HK-2 (cell line): ENCODE measurements at regions not wholly inside any gene's neighbourhood (a gene's known extent, or its start where the extent isn't known, plus 50 kb on each side); places are given as distances from the start of the nearest gene placed in this dataset.
"Not testable (repeated sequence)": the region's sequence is repeated elsewhere in the genome, so short reads cannot be mapped to it uniquely, and the experiment has no call there.

Experiments
- DNase-seq: peaks from one replicate; pipeline ENCODE4 v3.0.0-alpha.2; 2018; ENCODE audit not compliant: unreplicated experiment

DNA sequence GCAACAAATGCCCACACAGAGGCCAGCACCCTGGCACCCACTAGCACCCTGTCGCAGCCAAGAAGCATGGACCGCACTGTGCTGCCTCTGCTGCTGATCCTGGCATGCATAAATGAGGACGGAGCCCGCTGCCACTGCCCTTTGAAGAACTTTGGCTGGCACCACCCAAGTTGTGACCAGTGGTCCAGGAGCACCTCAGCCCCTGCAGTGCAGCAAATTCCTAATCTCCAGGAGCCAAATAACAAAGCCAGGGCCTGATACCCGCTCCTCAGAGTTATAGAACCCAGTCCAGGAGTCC lies 807.2 kb downstream of the GLUD2 start:
- DNase-seq = no peak

DNA sequence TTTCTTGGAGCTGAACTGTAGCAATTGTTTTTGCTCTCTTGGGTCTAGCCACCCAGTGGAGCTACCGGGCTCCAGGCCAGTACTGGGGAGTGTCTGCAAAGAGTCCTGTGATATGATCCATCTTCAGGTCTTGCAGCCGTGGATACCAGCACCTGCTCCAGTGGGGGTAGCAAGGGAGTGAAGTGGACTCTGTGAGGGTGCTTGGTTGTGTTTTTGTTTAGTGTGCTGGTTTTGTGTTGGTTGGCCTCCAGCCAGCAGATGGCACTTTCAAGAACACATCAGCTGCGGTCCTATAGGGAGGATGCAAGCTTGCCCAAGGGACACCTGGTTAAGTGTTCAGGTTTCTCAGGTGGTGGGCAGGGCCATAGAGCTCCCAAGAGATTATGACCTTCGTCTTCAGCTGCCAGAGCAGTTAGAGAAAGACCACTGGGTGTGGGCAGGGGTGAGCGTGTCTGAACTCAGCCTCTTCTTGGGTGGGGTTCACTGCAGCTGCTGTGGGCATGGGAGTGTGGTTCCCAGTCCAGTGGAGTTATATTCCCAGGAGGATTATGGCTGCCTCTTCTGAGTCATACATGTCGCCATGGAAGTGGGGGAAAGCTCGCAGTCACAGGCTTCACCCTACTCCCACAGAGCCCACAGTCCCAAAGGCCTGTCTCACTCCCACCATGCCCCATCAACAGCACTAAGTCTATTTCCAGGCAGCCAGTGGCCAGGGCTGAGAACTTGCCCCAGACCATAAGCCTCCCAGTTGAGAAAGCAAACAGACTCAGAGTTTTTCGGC lies 811.6 kb downstream of the GLUD2 start:
- no peak for DNase-seq

DNA sequence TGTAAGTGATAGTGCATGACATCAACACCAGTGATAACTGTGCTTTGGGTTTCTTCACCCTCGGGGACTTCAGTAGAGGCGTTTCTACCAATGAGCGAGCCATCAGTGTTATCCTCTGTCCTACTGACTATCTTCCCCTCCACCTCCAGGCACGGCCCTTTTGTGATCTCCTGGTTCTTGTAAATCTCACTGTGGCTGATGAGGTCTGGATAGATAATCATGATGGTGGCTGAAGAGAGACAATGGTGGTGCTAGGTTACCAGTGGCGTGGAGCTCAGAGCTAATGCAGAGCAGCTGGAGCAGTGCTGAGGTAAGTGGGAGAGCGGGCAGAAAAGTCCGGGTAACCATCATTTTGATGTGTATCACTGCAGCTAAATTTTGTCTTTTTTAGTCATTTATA lies 816.6 kb downstream of the GLUD2 start:
- no peak for DNase-seq

DNA sequence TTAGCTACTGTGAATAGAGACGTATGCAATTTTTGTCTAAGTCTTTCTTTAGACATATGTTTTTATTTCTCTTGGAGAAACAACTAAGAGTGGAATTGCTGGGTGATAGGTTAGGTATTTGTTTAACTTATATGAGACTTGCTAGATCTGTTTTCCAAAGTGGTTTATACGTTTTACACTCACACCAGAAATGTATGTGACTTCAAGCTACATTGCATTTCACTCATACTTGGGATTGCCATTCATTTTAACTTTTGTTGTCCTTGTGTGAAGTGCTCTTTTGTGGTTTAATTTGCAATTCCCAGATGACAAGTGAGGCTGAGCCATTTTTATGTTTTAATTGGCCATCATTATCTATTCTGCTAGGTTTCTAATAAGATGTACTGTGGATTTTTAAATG lies 817.2 kb downstream of the GLUD2 start:
- no peak for DNase-seq

DNA sequence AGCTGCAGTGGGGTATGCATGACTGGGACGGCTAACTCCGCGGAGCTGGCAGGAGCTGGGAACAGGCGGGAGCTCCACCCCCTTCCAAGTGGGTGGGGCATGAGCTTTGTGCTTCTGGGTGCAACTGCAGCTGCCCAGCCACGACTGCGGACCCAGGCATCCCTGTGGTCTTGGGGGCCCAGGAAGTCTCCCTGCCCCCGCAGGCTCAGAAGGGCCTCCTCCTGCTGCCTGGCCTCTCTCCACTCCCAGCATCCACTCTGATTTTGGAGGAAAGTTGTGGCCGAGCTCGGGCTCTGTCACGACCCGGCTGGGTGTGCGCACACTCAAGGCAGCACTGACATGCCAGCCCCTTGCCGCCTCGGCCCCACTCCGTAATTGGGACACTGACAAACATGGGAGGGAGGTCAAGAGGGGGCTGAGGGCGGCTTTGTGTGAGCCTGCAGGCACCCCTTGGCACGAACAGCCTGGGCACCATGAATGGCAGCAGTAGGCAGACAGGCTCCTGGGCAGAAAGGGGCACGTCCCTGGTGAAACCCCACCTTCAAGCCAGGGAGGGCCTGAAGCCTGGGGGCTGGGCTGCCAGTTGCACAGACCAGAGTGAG lies 822.6 kb downstream of the GLUD2 start:
- DNase-seq = no peak

DNA sequence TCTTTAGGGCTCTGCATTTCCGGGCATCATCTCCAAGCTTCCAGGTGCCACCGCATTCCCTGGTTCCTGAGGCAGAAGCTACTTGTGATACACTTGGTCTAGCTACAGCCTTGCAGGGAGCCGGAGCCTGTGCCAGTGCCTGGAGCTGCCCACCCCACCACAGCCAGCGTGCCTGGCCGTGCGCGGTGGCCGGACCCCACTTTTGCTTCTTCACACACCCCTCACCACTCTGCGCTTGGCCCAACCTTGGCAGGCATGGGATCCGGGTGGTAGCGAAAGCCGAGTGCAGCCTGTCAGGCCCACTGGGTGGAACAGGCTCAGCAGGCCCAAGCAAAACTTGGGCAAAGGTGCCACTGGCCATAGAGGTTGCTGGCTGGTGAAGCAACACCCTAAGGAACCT lies 823.7 kb downstream of the GLUD2 start:
- no peak for DNase-seq

DNA sequence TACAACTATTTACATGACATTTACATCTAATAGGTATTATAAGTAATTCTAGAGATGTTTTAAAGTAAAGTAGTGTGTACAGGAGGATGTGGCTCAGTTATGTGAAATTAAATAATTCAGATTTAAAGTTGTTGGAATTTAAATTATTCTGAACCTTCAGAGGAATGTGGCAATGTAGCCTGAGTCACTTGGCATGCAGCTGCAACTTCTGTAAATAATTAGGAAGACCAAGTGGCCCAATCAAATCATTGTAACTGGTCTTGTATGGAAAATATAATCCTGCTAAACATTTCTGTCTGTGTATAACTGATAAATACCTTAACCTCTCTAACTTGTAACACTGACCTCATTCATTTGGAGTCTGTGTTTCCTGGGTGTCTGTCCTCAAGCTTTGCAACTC lies 828.9 kb downstream of the GLUD2 start:
- peak; percentile 4 for DNase-seq

DNA sequence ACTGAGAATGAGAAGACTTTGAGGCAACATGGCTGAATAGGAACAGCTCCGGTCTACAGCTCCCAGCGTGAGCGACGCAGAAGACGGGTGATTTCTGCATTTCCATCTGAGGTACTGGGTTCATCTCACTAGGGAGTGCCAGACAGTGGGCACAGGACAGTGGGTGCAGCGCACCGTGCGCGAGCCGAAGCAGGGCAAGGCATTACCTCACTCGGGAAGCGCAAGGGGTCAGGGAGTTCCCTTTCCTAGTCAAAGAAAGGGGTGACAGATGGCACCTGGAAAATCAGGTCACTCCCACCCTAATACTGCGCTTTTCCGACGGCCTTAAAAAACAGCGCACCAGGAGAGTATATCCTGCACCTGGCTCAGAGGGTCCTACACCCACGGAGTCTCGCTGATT lies 829.9 kb downstream of the GLUD2 start:
- not testable (repeated sequence) for DNase-seq

DNA sequence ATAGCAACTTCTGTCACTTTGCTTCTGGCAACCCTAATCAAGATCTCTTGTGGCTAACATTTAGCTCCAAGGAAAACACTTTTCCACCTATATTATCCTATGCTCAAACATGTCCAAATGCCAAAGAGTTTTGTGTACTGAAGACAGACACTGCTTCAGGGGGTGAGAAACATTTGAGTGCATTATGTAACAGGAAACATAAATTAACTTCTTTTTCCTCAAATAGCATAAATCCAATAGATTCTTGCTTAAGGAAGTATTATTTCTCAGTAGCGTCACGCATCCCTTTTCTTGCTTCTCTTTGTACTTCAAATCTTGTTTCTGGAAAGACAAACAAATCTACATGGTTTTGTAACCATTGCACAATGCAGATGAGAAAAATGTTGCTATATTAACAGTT lies 839.1 kb downstream of the GLUD2 start:
- no peak for DNase-seq

DNA sequence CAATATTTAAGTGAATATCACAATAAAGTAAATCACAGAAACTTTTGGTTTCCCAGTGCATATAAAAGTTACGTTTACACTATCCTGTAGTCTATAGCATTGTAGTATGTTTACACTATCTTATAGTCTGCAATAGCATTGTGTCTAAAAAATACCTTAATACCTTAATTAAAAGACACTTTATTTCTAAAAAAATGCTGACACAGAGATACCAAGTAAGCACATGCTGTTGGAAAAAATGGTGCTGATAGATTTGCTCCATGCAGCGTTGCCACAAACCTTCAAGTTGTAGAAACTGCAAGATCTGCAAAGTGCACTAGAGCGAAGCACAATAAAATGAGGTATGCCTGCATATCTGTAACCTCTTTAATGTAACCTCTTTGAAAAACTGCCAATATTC lies 847.3 kb downstream of the GLUD2 start:
- DNase-seq = no peak

DNA sequence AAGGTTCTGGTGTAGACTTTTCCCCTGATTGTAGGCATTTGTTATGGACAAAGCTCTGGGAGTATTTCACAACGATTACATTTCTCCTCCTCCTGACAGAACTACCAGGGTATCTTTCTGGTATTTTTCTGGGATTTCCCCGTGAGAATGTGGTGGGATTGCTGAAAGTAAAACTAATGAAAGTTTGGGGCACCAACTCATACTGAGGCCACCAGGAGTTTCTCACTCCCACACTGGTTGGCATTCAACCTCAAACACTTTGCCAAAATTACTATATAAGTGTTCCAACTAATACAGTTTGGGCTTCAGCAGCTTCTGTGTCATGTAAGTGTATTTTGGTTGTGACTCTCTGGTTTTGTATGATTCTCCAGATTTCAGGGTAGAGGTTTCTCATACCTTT lies 855.1 kb downstream of the GLUD2 start:
- DNase-seq = no peak

DNA sequence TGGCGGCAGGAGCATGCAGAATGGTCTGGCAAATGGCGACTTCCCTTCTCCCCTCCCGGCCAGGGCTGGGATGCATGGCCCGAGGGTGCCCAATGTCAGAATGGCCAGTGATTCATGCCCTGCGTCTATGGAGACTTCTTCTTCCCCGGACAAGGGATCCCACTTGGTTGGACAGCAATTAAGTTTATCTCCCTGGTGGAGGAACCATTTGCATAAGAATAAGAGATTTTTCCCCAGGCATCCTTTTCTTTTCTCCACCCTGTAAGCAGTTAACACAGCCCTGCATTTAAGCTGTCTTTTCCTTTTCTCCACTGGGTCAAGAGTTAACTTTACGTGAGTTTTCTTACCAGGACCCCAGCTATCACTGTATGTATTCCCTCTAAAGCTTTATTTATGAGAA lies 856.6 kb downstream of the GLUD2 start:
- DNase-seq = no peak

DNA sequence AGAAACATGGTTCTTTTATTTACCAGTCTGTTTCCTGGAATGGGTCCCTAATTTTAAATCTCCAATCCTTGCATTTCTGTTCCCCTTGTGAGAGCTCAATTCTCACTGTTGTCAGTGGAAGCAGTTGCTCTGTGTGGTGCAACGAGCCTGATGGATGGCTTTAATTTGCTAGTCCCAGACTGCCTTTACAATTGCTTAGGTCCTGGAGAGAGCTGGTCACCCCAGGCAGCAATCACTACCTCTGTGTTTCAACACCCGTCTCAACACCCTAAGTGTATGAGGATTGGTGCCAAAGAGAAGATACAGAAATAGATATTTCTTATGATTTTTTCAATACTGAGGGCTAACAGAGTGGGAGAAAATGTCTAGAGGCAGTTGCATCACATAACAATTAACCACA lies 873.8 kb downstream of the GLUD2 start:
- no peak for DNase-seq

DNA sequence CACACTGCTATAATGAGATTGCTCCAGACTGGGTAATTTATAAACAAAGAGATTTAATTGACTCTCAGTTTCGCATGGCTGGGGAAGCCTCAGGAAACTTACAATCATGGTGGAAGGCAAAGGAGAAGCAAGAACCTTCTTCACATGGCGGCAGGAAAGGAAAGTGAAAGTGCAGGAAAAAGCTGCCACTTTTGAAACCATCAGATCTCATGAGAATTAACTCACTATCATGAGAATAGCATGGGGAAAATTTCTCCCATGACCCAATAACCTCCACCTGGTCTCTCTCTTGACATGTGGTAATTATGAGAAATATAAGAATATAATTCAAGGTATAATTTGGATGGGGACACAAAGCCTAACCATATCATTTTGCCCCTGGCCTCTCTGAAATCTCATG lies 884.2 kb downstream of the GLUD2 start:
- no peak for DNase-seq

DNA sequence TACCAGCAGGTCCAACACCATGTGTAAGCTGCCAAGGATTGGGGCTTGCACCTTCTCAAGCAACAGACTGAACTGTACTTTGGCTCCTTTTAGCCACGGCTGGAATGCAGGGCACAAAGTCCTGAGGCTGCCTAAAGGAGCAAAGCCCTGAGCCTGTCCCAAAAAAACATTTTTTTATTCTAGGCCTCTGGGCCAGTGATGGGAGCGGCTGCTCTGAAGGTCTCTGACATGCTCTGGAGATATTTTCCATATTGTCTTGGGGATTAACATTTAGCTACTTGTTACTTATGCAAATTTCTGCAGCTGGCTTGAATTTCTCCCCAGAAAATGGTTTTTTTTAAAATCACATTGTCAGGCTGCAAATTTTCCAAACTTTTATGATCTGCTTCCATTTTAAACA lies 885.3 kb downstream of the GLUD2 start:
- no peak for DNase-seq

DNA sequence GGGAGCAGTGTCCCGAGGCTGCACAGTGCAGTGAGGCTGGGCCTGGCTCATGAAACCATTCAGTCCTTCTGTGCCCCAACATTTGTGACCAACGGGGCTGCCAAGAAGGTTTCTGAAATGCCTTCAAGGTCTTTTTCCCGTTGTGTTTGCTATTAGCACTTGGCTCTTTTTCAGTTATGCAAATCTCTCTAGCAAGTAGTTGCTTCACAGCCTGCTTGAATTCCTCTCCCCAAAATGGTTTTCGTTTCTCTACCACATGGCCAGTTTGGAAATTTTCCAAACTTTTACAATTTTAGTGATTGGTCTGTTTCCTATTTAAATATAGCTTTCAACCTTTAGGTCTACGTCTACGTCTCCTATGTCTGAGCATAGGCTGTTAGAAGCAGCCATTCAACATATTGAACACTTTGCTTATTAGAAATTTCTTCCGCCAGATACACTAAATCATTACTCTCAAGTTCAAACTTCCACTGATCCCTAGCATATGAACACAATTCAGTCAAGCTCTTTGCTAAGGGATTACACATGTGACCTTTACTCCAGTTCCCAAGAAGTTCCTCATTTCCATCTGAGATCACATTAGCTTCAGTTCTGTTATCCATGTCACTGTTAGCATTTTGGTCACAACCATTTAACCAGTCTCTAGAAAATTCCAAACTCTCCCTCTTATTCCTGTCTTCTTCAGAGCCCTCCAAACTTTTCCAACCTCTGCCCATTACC lies 901.8 kb downstream of the GLUD2 start:
- no peak for DNase-seq

DNA sequence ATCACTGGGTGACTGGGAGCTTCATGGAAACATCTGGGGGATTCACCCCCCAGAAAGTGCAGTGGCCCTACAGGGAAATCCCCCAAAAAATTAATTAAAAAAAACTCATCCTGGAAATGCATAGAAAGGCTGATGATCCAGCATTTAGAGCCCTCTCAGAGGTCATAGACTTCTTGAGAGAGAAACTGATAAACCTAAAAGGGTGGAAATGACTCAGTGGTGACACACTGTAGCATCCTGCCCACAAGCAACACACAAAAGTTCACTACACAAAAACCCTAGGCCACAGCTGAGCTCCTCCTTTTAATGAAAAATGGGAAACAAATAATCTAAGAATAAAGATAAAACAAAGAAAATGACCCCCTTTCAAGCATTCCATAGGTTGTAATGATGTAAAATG lies 911.5 kb downstream of the GLUD2 start:
- DNase-seq = no peak

DNA sequence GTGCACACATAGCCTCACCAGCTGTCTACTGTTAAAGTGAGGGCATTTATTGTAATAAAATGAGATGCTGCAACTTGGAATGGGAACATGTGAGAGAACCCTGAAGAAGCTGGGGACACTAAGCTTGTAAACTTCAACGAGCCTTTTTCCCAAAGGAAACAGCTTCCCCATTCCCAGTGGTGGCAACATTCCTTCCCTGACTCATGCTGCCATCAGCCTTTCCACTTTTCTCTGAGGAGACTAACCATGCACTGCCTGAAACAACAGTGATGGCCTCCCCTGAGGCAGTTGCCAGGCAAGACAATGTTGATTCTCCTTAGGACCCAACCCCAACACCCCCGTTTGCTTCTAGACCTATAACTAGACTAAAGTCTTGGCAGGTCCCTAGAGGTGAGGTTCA lies 928.3 kb downstream of the GLUD2 start:
- no peak for DNase-seq

DNA sequence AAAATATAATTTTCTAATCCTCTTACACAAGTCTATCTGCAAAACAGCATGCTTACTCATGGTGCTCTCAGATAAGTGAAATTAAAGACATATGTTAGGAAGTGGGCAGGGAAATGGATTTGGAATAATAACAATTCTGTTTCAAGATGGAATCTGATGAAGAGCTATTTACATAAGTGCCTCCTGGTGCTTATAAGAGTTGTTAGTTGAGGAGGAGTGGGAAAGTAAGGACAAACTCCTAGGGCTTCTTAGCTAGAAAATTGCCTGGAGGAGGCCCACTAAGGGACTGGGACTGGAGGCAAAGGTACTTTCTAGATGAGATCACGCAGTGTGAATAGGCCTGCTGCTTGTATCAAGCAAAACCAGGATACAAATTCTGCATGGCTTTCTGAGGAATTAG lies 939.8 kb downstream of the GLUD2 start:
- DNase-seq = no peak

DNA sequence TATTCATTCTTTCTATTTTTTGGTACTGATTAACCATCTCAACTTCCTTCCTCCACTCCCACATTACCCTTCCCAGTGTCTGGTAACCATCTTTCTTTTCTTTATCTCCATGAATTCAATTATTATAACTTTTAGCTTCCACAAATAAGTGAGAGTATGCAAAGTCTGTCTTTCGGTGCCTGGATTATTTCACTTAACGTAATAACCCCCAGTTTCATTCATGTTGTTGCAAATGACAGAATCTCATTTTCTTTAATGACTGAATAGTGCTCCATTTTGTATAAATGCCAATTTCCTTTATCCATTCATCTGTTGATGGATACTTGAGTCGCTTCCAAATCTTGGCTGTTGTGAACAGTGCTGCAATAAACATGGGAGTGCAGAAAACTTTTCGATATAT lies 940.4 kb downstream of the GLUD2 start:
- no peak for DNase-seq

DNA sequence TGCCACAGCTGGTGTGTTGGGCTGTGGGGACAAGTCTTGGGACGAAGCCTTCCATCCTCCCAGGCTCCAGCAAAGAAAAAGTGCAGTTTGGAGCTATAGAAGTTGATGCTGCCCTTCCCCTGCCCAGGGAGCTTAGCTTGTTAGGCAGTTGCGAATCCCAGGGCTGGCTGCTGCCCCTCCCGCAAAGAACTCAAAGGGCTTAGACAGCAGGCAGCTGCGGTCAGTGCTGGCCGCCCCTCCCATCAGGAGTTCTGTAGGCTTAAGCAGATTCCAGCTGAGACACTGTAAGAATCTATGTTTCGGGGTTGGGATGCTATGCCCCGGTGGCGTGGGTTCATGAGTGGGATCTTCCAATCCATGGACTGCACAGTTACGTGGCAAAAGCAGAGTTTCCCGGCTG lies 956.7 kb downstream of the GLUD2 start:
- DNase-seq = no peak

DNA sequence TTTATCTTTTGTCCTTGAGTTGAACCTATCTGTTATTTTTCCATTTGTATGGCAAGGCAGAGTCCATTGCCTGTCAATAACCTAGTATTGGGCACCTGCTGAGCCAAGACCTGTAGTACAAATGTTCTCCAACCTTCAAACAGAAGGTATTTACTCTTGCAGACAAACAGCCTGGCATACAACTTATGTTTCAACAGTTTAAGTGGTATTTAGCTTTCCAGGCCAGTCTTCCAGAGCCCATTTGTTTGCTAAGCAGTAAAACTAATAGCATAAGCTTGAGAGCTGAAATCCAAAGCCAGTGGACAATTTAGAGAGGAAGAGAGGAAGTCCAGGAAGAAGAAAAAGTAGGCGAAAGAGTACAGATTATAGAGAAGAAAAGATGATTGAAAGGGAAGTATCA lies 979.3 kb downstream of the GLUD2 start:
- DNase-seq = no peak

DNA sequence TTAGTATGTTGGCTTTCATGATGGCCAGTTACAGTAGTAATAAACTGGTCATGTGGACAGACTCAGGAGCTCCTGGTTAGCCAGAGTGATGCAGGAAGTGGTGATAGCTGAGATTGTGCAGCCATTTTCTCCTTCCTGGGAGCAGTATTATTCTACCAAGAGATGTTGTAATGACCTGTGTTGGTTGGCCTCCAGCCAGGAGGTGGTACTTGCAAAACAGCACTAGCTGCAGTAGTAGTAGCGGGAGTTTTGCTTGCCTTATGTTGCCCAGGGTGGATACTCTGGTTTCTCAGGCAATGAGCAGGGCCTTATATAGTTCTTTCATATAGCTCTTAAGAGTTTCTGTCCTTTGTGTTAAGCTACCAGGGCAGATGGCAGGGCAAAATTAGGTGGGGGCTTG lies 998.8 kb downstream of the GLUD2 start:
- no peak for DNase-seq

DNA sequence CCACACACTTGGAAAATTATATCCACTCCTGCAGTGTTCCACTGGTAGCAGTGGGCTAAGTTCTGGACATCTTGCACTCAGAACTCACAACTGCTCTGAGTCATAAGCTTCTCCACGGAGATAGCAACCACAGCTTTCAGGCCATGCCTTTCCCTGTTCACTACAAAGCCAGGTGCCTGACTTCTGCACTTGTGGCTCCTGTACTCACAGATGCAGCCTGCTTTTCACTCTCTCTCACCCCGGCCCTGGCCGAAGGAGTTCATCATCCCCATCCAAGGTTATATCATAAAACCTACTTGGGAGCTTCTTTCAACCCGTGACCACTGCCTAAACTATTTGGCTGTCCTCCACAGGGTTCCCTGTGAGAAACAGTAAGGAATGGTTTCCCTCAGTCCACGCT lies 999.4 kb downstream of the GLUD2 start:
- no peak for DNase-seq
